Fibroblast of pulmonary artery (primary cell): ENCODE measurements at regions not wholly inside any gene's neighbourhood (a gene's known extent, or its start where the extent isn't known, plus 50 kb on each side); places are given as distances from the start of the nearest gene placed in this dataset.
"Not testable (repeated sequence)": the region's sequence is repeated elsewhere in the genome, so short reads cannot be mapped to it uniquely, and the experiment has no call there.

Experiments used
- DNase-seq: peaks from one replicate; pipeline ENCODE4 v3.0.0-alpha.2; 2010; ENCODE audit warnings: low read depth
- H3K4me3 ChIP-seq: replicated peaks from 2 replicates; pipeline ENCODE4 v1.5.1; 2011; ENCODE audit warnings: low read depth, mild to moderate bottlenecking, control low read depth, low read length, moderate library complexity
- TF ChIP-seq, protein P1 (sequence below): IDR thresholded peaks from 2 replicates; pipeline ENCODE4 v1.5.1; 2011; ENCODE audit warnings: mild to moderate bottlenecking, control low read depth, low read length, inconsistent platforms; ENCODE audit errors: missing control alignments

DNA sequence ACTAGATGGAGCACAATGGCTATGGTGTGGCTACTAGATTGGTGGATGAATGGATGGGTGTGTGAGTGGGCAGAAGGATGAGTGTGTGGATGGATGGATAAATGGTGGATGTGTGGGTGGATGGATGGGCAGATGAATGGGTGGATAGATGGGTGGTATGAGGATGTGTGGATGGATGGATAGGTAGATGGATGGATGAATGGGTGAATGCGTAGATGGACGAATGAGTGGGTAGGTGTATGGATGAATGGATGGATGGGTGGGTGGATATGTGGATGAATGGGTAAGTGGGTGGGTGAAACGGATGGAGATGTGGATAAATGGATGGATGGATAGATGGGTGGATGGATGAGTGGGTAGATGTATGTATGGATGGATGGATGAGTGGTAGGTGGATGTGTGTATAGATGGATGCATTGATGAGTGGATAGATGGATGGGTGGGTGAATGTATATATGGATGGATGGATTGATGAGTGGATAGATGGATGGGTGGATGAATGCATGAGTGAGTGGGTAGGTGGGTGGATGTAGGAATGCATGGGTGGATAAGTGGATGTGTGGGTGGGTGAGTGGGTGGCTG, 114.2 kb downstream of the TEX29 start:
- TF ChIP-seq, protein P1, sequence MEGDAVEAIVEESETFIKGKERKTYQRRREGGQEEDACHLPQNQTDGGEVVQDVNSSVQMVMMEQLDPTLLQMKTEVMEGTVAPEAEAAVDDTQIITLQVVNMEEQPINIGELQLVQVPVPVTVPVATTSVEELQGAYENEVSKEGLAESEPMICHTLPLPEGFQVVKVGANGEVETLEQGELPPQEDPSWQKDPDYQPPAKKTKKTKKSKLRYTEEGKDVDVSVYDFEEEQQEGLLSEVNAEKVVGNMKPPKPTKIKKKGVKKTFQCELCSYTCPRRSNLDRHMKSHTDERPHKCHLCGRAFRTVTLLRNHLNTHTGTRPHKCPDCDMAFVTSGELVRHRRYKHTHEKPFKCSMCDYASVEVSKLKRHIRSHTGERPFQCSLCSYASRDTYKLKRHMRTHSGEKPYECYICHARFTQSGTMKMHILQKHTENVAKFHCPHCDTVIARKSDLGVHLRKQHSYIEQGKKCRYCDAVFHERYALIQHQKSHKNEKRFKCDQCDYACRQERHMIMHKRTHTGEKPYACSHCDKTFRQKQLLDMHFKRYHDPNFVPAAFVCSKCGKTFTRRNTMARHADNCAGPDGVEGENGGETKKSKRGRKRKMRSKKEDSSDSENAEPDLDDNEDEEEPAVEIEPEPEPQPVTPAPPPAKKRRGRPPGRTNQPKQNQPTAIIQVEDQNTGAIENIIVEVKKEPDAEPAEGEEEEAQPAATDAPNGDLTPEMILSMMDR: no peak
- DNase-seq: no peak
- no peak overlapping the region for H3K4me3 ChIP-seq

- no peak for DNase-seq
- TF ChIP-seq, protein P1: no peak
- H3K4me3 ChIP-seq: no peak overlapping the region
Measured at GRCh38 chr13:111436446-111436845, 116.0 kb downstream of the TEX29 start.

GRCh38 chr13:111437417-111437816, 117.0 kb downstream of the TEX29 start:
- no peak for DNase-seq
- H3K4me3 ChIP-seq: no peak overlapping the region
- TF ChIP-seq, protein P1: no peak

- TF ChIP-seq, protein P1: no peak
Measured at GRCh38 chr13:111437856-111438547, 117.6 kb downstream of the TEX29 start.

DNA sequence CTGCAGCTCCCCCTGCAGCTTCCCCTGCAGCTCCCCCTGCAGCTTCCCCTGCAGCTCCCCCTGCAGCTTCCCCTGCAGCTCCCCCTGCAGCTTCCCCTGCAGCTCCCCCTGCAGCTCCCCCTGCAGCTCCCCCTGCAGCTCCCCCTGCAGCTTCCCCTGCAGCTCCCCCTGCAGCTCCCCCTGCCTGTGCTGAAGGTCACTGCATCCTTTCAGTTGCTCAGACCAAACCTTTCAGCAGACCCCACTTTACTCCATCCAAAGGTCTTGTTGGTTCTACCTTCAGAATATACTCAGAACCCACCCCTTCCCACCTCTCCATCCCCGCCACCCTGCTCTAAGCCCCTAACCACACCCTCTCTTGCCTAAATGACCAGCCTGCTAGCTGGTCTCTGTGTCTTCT, 120.0 kb downstream of the TEX29 start:
- not testable (repeated sequence) for DNase-seq, H3K4me3 ChIP-seq

More at GRCh38 chr13:111437856-111438547, 117.6 kb downstream of the TEX29 start:
- H3K4me3 ChIP-seq: no peak overlapping the region
- no peak for DNase-seq

DNA sequence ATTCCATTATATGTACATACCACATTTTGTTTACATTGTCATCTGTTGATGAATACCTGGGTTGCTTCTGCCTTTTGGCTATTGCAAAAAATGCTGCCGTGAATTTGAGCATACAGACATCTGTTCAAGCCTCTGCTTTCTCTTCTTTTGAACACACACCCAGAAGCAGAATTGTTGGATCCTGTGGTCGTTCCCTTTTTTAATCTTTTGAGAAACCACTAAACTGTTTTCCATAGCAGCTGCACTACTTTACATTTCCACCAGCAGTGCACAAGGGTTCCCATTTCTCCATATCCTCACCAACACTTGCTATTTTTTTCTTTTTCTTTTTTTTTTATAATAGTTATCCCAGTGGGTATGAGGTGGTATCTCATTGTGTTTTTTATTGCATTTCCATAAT, 123.5 kb downstream of the TEX29 start:
- no peak overlapping the region for H3K4me3 ChIP-seq
- no peak for DNase-seq
- TF ChIP-seq, protein P1: no peak

DNA sequence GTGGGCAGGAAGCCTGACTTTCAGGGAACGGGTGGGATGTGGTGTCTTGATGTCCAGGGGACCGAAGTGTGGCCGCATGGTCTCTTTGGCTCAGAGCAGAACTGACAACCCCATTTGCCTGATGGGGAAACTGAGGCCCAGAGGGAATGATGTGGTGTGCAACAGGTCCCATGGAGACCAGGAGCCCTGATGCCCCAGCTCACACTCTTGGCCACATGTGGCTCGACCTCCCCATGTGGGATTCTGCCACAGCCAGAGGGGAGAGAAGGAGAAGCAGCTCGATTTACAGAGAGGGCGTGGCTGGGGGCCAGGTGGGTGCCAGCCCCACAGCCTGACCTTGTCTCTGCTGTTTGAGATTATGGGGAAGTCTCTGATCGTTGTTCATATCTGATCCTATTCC, 128.1 kb downstream of the TEX29 start:
- no peak overlapping the region for H3K4me3 ChIP-seq

More for the DNA sequence above, 128.1 kb downstream of the TEX29 start:
- DNase-seq: no peak
- TF ChIP-seq, protein P1: no peak
